Stimulated activated CD4-positive, alpha-beta T cell treated with anti-CD3 and anti-CD28 coated beads, Interleukin-4, amount 100 ng/mL, for 4 hours (primary cell): ENCODE measurements at regions not wholly inside any gene's neighbourhood (a gene's known extent, or its start where the extent isn't known, plus 50 kb on each side); places are given as distances from the start of the nearest gene placed in this dataset.
"Not testable (repeated sequence)": the region's sequence is repeated elsewhere in the genome, so short reads cannot be mapped to it uniquely, and the experiment has no call there.

ENCODE experiments used
- DNase-seq, 2 experiments: peaks; one replicate each; pipeline ENCODE4 v3.0.0-alpha.2; 2020

DNA sequence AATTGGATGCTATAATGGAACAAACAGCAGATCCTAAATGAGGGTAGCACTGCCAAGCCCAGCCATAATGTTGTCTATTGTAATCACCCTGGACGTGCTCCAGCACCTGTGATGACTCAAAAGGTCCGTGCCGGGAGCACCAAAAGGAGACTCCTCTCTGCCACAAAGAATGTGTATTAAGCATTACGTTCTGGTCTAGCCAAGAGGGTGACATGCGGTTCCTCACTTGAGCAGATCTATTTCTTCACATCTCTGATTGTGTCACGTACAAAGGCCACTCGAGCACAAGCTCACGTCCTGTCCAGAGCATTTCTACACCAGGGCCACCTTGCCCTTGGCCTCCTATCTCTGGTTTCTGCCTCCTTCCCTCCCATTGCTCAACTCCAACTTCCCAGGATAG lies 219.9 kb upstream of the IRS2 start:
- no peak for DNase-seq

- DNase-seq = no peak
Measured at GRCh38 chr13:110005563-110005962, 219.2 kb upstream of the IRS2 start.

DNA sequence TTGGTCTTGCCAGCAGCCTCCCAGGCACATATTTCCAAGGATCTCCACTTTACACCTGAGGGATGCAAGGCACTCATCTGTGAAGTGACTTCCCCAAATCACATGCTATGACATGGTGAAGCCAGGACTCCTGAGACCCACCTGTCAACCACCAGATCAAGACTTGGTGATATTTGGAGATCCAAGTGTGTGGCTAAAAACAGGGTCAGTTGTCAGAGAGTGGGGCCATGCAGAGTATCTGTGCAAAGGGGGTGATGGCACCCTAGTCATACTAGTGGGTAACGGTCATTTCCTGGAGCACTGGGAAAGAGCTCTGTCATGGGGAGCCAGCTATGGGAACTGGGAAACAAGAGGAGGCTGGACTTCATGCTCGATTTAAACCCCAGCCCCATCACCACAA lies 218.4 kb upstream of the IRS2 start:
- no peak for DNase-seq

GRCh38 chr13:110001670-110002275 lies 215.4 kb upstream of the IRS2 start:
- DNase-seq = no peak

- DNase-seq = no peak
Measured at GRCh38 chr13:110000534-110001345, 214.4 kb upstream of the IRS2 start.

GRCh38 chr13:109999659-110000533 lies 213.5 kb upstream of the IRS2 start:
- no peak for DNase-seq

DNA sequence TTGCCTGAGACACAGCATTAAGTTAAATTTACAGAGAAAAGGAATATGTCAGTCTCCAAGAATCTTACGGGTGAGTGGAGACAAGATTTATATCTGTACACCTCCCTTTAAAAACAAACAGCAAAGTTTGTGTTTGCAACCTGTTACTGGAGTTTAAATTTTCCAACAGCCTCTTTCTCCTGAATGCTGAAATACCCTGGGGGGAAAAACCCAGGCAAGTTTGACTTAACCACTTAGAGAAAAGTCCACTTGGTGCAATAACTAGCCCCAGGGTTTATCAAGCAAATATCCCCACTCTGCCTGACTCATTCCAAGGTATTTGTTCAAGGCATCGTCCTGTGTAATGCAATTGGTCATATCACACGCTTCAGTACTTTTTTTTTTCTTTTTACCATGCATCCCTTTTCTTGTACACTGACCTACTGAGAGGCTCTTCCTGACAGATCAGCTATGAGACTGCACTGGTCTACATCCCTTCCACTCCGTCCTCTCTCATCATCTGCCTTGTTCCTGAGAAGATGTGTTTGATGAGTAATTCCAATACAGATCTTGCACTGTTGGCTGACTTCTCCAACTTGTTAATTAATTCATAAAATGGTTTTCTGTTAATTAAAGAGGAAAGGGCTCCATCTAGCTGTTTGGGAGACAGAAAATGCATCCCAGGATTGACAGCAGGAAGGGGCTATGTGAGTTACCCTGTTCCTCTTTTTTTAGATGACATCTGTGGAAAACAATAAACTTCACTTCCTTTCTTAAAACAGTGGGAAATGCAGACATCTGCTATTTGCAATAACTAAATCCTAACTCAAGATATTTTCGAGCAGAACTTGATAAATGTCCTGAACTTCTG lies 212.5 kb upstream of the IRS2 start:
- DNase-seq = no peak

DNA sequence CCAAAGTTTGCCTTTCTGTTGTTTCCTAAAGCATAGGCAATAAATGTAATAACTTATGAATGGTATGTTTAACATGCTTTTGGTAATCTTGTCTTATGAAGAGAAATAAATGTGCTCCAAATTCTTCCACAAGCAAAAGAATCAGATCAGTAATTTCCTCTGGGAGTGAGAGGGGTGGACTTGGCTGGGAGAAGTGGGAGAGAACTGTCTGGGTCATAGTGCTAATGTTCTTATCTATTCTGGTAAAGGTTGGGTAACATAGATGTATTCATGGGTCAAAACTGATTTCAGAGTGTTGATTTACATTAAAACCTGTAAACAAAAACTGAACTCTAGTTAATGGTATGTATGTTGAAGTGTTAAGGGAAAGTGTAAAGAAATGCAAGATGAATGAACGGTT lies 211.7 kb upstream of the IRS2 start:
- DNase-seq = no peak

DNA sequence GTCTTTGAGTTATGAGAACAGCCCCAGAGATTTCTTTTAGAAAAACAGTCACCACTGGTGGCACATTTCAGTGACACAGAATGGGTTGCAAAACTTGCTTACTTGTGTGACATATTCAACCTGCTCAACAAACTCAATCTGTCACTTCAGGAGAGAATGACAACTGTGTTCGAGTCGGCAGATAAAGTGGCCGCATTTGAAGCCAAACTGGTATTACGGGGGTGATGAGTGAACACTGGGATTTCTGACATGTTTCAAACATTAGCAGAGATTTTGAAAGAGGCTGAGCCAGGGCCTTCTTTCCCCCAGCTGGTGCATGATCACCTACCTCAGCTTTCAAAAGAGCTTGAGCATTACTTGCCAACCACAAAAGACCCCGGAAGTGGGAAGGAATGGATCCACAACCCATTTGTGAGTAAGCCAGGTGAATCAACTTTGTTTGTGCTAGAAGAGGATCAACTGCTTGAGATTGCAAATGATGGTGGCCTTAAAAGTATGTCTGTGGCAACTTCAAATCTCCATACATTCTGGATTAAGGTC lies 210.7 kb upstream of the IRS2 start:
- not testable (repeated sequence) for DNase-seq

DNA sequence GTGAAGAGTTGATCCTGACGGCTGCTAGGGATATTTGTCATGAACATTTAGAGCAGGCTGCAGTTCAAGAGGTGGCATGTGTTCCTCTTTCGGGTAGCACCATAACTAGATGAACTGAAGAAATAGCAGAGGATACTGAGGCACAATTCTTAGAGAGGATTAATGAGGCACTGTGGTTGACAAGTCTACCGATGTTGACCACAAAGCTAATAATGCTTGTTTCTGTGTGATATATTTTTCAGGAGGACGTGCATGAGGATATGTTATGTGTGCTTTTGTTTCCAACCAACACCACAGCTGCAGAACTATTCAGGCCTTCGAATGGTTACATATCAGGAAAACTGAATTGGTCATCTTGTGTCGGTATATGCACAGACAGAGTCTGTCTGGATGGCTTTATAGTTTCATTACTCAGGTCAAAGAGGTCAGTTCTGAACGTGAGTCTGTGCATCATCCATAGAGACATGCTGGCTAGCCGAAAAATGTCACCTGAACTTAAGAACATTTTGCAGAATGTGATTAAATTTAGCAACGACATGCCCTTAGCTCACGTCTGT lies 210.1 kb upstream of the IRS2 start:
- DNase-seq = no peak

- DNase-seq = no peak
Measured at GRCh38 chr13:109995578-109995977, 209.2 kb upstream of the IRS2 start.

GRCh38 chr13:109990296-109990695 lies 203.9 kb upstream of the IRS2 start:
- DNase-seq = no peak

DNA sequence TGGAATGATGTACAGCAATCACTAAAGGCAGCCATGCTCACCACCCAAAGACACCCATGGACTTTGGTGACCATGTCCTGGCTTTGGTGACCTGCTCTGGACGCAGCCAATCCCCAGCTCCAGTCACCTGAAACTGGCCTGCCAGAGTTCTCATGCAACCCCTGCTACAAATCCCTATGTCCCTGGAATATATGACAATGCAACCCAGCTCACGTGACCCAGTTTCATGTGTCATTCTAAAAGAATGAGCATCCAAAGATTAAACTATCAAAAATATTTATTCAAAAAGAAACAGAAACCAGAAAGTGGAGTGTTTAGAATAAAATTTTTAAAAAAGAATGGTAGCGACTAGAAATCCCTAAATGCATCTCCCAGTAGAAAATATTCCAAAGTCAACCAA lies 203.3 kb upstream of the IRS2 start:
- no peak for DNase-seq

- DNase-seq = no peak
Measured at GRCh38 chr13:109989155-109989554, 202.8 kb upstream of the IRS2 start.

DNA sequence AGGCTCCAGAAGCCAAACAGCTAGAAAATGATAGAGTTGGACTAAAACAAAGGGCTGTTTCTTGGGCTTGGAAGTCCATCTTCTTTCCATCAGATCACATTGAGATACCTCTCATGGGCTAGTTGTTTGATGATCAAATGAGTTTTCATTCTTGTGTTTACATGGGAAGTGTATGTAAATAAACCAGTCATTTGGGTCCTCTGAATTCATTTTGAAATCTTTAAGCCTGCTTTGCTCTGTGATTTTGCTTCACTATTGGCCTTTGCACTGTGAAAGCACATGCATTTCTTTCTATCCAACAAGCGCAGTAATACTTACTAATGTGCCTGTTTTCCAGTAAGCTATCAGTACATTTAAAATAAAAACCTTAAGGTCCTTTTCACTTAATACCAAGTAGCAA lies 200.5 kb upstream of the IRS2 start:
- DNase-seq = no peak

DNA sequence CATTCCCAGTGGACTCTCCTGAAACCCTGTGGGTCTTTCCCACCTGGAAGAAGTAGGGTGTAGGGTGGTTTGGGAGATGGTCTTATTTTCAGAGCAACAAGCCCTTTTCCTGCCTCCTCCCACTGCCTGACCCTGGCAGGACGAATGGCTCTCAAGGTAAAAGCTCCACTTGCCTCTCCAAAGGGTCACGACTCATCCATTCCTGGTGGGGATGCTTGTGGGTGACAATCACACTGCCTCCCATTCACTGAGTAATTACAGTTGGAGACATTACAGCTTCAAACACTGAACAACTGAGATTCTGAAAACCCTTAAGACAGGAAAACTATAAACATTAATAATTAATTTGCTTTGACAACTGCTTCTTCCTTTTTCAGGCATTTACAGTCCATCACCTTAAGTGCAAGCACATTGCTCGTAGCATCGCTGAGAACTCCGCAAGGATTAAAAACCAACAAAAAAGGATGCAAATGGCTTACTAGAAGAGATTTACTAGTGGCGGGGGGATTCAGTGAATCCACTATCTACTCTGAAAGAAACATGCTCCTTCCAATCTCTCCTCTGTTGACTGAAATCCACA lies 199.6 kb upstream of the IRS2 start:
- DNase-seq = no peak

- no peak for DNase-seq
Measured at GRCh38 chr13:109983447-109983846, 197.1 kb upstream of the IRS2 start.

- no peak for DNase-seq
Measured at GRCh38 chr13:109981000-109981399, 194.6 kb upstream of the IRS2 start.

- not testable (repeated sequence) for DNase-seq
Measured at GRCh38 chr13:109979676-109980075, 193.3 kb upstream of the IRS2 start.

GRCh38 chr13:109979228-109979627 lies 192.8 kb upstream of the IRS2 start:
- no peak for DNase-seq

DNA sequence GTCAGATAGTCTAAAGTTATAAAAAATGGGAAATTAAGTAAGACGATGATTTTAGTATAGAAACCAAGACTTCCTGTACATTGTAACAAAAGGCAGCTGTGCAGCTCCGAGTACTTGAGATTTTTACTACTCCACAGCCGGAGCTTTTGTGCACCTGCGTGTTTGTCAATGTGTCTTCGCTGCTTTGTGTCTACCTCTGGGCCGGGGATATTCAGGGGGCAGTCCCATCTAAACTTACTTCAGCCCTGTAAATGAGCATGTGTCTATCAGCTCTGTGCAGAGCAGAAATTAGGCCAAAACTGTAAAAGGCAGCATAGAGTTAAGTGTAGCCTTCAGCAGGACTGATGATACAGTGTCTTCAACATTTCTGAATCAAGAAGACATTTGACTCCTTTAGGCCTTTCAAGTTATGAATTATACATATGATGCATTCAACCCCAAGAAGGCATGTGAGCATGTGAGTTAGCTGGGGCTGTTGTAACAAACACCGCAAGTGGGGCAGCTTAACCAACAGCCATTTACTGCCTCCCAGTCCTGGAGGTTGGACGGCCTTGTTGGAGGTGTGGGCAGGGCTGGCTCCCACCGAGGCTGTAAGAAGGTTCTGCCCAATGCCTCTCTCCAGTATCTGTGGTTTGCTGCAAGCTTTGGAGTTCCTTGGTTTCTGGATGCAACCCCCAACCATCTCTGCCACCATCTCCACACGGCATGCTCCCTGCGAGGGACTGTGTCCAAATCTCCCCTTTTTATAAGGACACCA lies 191.0 kb upstream of the IRS2 start:
- DNase-seq = no peak
